ENCODE measurements at regions not wholly inside any gene's neighbourhood (a gene's known extent, or its start where the extent isn't known, plus 50 kb on each side); places are given as distances from the start of the nearest gene placed in this dataset.

DNA sequence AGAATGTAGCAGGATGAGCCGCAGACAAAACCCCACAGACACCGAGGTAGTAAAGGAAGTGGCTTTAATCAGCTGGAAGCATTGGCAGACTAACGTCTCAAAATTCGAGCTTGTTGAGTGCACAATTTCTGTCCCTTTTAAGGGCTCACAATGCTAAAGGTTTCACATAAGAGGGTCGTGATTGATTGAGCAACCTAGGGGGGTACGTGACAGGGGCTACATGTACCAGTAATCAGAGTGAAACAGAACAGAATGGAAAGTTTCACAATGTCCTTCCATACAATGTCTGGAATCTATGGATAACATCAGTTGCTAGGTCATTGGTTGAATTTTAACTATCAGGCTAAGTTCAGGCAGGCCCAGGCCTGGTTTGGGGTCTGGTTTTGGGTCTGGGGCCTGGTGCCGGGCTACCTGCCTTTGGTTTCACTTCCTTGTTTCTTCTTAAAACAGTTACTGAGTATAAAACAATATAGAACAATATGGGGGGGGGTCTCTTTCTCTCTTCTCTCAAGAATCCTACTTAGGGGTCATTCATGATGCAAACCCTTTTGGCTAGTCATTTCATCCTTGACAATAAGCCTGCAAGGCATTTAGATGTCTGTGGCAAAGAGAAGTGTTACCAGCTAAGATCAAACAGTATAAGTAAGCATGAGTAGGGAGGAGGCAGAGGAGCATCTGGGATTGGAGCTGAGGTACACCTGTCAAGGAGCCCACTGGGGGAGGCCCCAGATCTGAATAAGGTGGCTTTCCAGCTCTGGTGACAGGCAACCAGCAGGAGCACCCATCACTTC lies 364.1 kb downstream of the TNS3 start:
- no peak overlapping the region for H4K5ac ChIP-seq (ENCODE audit: insufficient read length, low read depth, low read length)
- no peak overlapping the region for H4K91ac ChIP-seq (replicated peaks; ENCODE audit: insufficient read length, low read length)
- DNase-seq (ENCODE audit: low read depth in 1 of 2, low spot score in 2 of 2): no peak
- H2AK5ac ChIP-seq (ENCODE audit: low read depth, low read length): no peak overlapping the region
- no peaks in the 10 kb centered on the region for H3K9me3 ChIP-seq (ENCODE audit: insufficient read depth in 2 of 2, low read depth in 1 of 2, low read length in 1 of 2)
- no peak overlapping the region for H3K27ac ChIP-seq (ENCODE audit: low read depth, low read length)
- no peak overlapping the region for H2BK15ac ChIP-seq (ENCODE audit: low read length)
- H3K14ac ChIP-seq (ENCODE audit: insufficient read length): no peak overlapping the region
- no peaks in the 10 kb centered on the region for H3K36me3 ChIP-seq (ENCODE audit: control insufficient read depth in 2 of 4, insufficient read depth in 4 of 4, low read length in 3 of 4)
- H2BK120ac ChIP-seq (replicated peaks; ENCODE audit: low read depth, low read length): no peak overlapping the region
- H3K4ac ChIP-seq (replicated peaks; ENCODE audit: insufficient read length, low read depth, low read length): no peak overlapping the region
- no peaks in the 10 kb centered on the region for H4K20me1 ChIP-seq (replicated peaks in 1 of 2; ENCODE audit: control insufficient read depth in 1 of 2, insufficient read depth in 2 of 2, low read length in 2 of 2)
- H2BK12ac ChIP-seq (ENCODE audit: low read depth, low read length): no peak overlapping the region
- no peak overlapping the region for H3K4me2 ChIP-seq (ENCODE audit: insufficient read depth in 1 of 2, low read depth in 2 of 2, low read length in 2 of 2)
- no peaks in the 10 kb centered on the region for H3K4me1 ChIP-seq (replicated peaks in 1 of 4; ENCODE audit: control insufficient read depth in 3 of 4, insufficient read depth in 4 of 4, low read length in 3 of 4)
- POLR2A ChIA-PET (ENCODE audit: partially characterized antibody): no interaction called here
- no peak overlapping the region for H3K4me3 ChIP-seq (ENCODE audit: extremely low read depth in 1 of 4, insufficient read depth in 2 of 4, low read depth in 3 of 4, low read length in 4 of 4)
- no peak overlapping the region for H2BK20ac ChIP-seq (ENCODE audit: low read length)
- no peaks in the 10 kb centered on the region for H3K79me2 ChIP-seq (ENCODE audit: control insufficient read depth in 1 of 2, insufficient read depth in 2 of 2, low read length in 2 of 2)
- H3K79me1 ChIP-seq (ENCODE audit: low read depth, low read length): no peaks in the 10 kb centered on the region
- H3K9ac ChIP-seq (replicated peaks in 1 of 4; ENCODE audit: extremely low read depth in 1 of 4, low read depth in 3 of 4, low read length in 3 of 4): no peak overlapping the region
- H3K23ac ChIP-seq (ENCODE audit: insufficient read length): no peak overlapping the region
- no peak overlapping the region for H3K56ac ChIP-seq (replicated peaks; ENCODE audit: insufficient read length, low read depth, low read length)
- FAIRE-seq: no peak
- H3K27me3 ChIP-seq (replicated peaks in 1 of 4; ENCODE audit: control insufficient read depth in 3 of 4, extremely low read depth in 1 of 4, insufficient read depth in 3 of 4, low read length in 3 of 4): no peaks in the 10 kb centered on the region
- H4K8ac ChIP-seq (ENCODE audit: extremely low read depth, insufficient read depth, low read length): no peak overlapping the region
- H2BK5ac ChIP-seq (ENCODE audit: low read depth, low read length): no peak overlapping the region
- CTCF ChIA-PET (ENCODE audit: partially characterized antibody): interaction anchor here (0.9 to 1.4 kb wide), 6 partner anchors 10 to 728 kb away, joined by 3 to 5 read pairs (median 4); no protein-coding TSS in a partner anchor
- H2AFZ ChIP-seq (ENCODE audit: low read length): no peak overlapping the region
- H3K18ac ChIP-seq (ENCODE audit: extremely low read depth, low read length): no peak overlapping the region
- 95% methylated on average over 7 of the region's 7 CpGs; no CpG with 5 or more reads in 1 of the 2 experiments for WGBS, 2 experiments (ENCODE audit: extremely low coverage in 1 of 2, insufficient coverage in 1 of 2, insufficient read length in 1 of 2, insufficient replicate concordance in 2 of 2, low coverage in 1 of 2, low lambda C conversion rate in 2 of 2, missing lambda C conversion rate in 1 of 2)
- H3K23me2 ChIP-seq (ENCODE audit: low read depth, low read length): no peaks in the 10 kb centered on the region
- no peak for TF ChIP-seq PHF8 (conservative IDR thresholded peaks at IDR 0.05; ENCODE audit: low read depth, low read length)
- no peak for TF ChIP-seq CBX8 (IDR thresholded peaks at IDR 0.05; ENCODE audit: borderline replicate concordance, low read depth, low read length)
- no peak for TF ChIP-seq FOSL1 (IDR thresholded peaks at IDR 0.05; ENCODE audit: insufficient read depth, low read depth, low read length)
- no peak for TF ChIP-seq CBX5 (IDR thresholded peaks at IDR 0.05; ENCODE audit: low read depth, low read length)
- no peak for TF ChIP-seq RAD21 (IDR thresholded peaks at IDR 0.05 in 1 of 2, conservative IDR thresholded peaks at IDR 0.05 in 1 of 2; ENCODE audit: low read depth in 2 of 2, low read length in 2 of 2)
- no peak for TF ChIP-seq TCF12 (IDR thresholded peaks at IDR 0.05; ENCODE audit: low read depth, low read length)
- no peak for TF ChIP-seq RFX5 (IDR thresholded peaks at IDR 0.05; ENCODE audit: borderline replicate concordance, low read depth, low read length)
- TF ChIP-seq NANOG (IDR thresholded peaks at IDR 0.05; ENCODE audit: insufficient read depth, low read depth, low read length, poor library complexity, severe bottlenecking): no peak

All from H1 (cell line).